Heart left ventricle (tissue), 13 donors: ENCODE measurements at regions not wholly inside any gene's neighbourhood (a gene's known extent, or its start where the extent isn't known, plus 50 kb on each side); places are given as distances from the start of the nearest gene placed in this dataset.

Experiments used
- POLR2A ChIP-seq, 2 donors: fragments of 450-650 bp; IDR thresholded peaks; one replicate each; pipeline ENCODE4 v1.6.1; 2017; ENCODE audit warnings: antibody characterized with exemption in 2 of 2, mild to moderate bottlenecking in 2 of 2, moderate library complexity in 2 of 2
- TF ChIP-seq, protein P1 (sequence below), 12 donors: fragments of 200-600 bp; sonication (generic) in 4 of 12; IDR thresholded peaks; one replicate each; pipeline versions ENCODE4 v1.5.0 to v1.8.0; 2018 to 2022; ENCODE audit warnings: antibody characterized with exemption in 12 of 12, mild to moderate bottlenecking in 5 of 12
- donor health status: ischemic (EF 13 %, LVEDD 7.1; RV severe dilation, severe dysfunction).
- donor health status: DM: no; HTN: yes; CAD: no.
- donor health status: DM: no; HTN: no; CAD: no.
- donor health status: ischemic (EF 25% LVEDD 6.9; RV normal size, moderate dysfunction).
- donor health status: ischemic (EF 25% LVEDD 5.7; RV mildly dilated, moderate dysfunction).
- donor health status: ischemic (EF 35%, LVEDD 5.7; RV mildly dilated, moderate dysfunction).
- donor health status: nonischemic (EF 11% LVEDD 7.7; RV severe dilation, severe dysfunction).
- donor health status: DM: yes; HTN: yes; CAD: no.
- donor health status: PGD.
- donor health status: ischemic (EF 29% LVEDD 5.4; RV normal size, mild dysfunction).
- donor health status: nonischemic (EF 23%, LVEDD 6.1; RV moderate dilation, normal function).

GRCh38 chr13:78035500-78035899, 116.9 kb upstream of the EDNRB start:
- TF ChIP-seq, protein P1, sequence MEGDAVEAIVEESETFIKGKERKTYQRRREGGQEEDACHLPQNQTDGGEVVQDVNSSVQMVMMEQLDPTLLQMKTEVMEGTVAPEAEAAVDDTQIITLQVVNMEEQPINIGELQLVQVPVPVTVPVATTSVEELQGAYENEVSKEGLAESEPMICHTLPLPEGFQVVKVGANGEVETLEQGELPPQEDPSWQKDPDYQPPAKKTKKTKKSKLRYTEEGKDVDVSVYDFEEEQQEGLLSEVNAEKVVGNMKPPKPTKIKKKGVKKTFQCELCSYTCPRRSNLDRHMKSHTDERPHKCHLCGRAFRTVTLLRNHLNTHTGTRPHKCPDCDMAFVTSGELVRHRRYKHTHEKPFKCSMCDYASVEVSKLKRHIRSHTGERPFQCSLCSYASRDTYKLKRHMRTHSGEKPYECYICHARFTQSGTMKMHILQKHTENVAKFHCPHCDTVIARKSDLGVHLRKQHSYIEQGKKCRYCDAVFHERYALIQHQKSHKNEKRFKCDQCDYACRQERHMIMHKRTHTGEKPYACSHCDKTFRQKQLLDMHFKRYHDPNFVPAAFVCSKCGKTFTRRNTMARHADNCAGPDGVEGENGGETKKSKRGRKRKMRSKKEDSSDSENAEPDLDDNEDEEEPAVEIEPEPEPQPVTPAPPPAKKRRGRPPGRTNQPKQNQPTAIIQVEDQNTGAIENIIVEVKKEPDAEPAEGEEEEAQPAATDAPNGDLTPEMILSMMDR (IDR thresholded peaks at IDR 0.05), result no peak
- no peak for TF ChIP-seq POLR2A (IDR thresholded peaks at IDR 0.05)
